ENCODE measurements at regions not wholly inside any gene's neighbourhood (a gene's known extent, or its start where the extent isn't known, plus 50 kb on each side); places are given as distances from the start of the nearest gene placed in this dataset.

DNA sequence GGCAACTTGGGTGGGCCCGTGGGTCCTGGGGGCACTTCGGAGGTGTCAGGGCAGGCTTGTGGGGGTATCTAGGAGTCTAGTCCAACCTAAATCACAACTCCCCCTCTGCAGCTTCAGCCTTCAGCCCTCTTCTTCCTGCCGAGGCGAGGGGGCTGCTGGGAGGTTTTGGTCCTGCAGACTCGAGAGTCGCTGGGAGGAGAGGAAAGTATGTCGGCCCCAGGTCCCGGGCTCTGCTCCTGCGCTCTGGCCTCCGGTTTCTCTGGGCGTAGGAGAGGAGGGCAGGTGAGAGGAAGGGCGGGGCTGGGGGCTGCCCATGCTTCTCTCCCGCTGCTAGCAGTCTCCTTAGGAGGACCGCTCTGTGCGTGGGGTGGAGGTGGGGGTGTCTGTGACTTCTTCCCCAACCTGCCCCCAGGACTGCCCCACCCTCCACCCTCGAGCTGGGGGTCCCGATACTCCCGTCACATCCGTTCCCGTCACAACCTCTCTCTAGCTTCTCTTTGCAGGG is 139.8 kb upstream of the COL5A1 start:
- no peak for DNase-seq (ENCODE audit: low spot score)
- H3K36me3 Mint-ChIP-seq (ENCODE audit: low read depth, unreplicated experiment) = no peaks in the 10 kb centered on the region
- TF ChIP-seq, protein P1, sequence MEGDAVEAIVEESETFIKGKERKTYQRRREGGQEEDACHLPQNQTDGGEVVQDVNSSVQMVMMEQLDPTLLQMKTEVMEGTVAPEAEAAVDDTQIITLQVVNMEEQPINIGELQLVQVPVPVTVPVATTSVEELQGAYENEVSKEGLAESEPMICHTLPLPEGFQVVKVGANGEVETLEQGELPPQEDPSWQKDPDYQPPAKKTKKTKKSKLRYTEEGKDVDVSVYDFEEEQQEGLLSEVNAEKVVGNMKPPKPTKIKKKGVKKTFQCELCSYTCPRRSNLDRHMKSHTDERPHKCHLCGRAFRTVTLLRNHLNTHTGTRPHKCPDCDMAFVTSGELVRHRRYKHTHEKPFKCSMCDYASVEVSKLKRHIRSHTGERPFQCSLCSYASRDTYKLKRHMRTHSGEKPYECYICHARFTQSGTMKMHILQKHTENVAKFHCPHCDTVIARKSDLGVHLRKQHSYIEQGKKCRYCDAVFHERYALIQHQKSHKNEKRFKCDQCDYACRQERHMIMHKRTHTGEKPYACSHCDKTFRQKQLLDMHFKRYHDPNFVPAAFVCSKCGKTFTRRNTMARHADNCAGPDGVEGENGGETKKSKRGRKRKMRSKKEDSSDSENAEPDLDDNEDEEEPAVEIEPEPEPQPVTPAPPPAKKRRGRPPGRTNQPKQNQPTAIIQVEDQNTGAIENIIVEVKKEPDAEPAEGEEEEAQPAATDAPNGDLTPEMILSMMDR (IDR thresholded peaks at IDR 0.05; ENCODE audit: unreplicated experiment) = no peak
- H3K9me3 Mint-ChIP-seq (ENCODE audit: unreplicated experiment) = no peaks in the 10 kb centered on the region
- H3K4me3 Mint-ChIP-seq (ENCODE audit: unreplicated experiment) = no peak overlapping the region
- no peaks in the 10 kb centered on the region for H3K4me1 Mint-ChIP-seq (ENCODE audit: unreplicated experiment)
- no peak overlapping the region for H3K27ac Mint-ChIP-seq (ENCODE audit: unreplicated experiment)
- H3K27me3 Mint-ChIP-seq (ENCODE audit: unreplicated experiment) = peaks cover 1% of the 10 kb centered on the region

DNA sequence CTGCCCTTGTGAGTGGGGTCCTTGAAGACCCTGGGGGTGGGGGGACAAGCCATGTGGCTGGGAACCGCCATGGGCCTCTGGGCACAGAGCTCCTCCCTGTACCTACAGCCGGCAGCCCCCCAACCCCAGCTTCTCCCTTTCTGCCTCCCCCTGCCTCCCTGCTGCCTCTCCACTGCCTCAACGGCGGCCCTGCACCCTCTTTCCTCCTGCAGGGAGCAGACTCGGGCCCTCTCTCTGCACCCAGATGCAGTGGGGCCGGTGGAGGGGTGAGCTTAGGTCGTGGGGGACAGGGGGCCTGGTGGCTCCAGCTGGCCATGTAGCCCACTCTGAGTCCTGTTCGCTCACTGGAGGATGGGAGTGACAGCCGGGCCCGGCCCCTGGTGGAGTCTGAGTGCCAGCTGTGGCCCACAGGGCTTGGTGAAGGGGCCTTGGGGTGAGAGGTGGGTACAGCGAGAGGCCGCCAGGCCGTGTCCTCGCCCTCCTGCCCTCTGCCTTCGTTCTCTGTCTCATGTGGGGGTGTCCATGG is 139.3 kb upstream of the COL5A1 start:
- no peak for DNase-seq (ENCODE audit: low spot score)
- Mint-ChIP-seq H3K4me1 (ENCODE audit: unreplicated experiment) (no peaks in the 10 kb centered on the region), H3K27ac (ENCODE audit: unreplicated experiment) (no peak overlapping the region), H3K4me3 (ENCODE audit: unreplicated experiment) (no peak overlapping the region), H3K27me3 (ENCODE audit: unreplicated experiment) (peaks cover 1% of the 10 kb centered on the region), H3K9me3 (ENCODE audit: unreplicated experiment) (no peaks in the 10 kb centered on the region), H3K36me3 (ENCODE audit: low read depth, unreplicated experiment) (no peaks in the 10 kb centered on the region)
- TF ChIP-seq, protein P1 (IDR thresholded peaks at IDR 0.05; ENCODE audit: unreplicated experiment) = no peak

DNA sequence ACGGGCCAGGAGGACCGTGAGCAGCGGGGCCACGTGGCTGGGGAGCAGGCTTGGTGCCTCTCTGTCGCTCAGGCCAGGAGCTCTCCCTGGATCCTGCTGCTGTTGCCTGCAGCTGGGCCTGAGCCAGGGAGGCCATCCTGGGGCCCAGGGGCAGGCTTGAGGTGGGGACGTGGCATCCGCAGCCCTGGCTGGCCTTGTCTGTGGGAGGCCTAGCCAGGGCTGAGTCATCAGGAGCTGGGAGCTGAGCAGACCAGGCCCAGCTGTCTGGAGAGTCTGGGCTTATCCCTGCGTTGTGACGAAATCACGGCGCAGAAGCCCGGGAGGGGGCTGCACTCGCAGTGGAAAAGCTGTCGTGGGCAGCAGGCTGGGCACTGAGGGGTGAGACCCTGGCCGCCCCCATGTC is 138.8 kb upstream of the COL5A1 start:
- Mint-ChIP-seq H3K9me3 (ENCODE audit: unreplicated experiment) (no peaks in the 10 kb centered on the region), H3K27me3 (ENCODE audit: unreplicated experiment) (peaks cover 1% of the 10 kb centered on the region), H3K36me3 (ENCODE audit: low read depth, unreplicated experiment) (no peaks in the 10 kb centered on the region), H3K4me3 (ENCODE audit: unreplicated experiment) (no peak overlapping the region), H3K27ac (ENCODE audit: unreplicated experiment) (no peak overlapping the region), H3K4me1 (ENCODE audit: unreplicated experiment) (no peaks in the 10 kb centered on the region)
- no peak for DNase-seq (ENCODE audit: low spot score)
- TF ChIP-seq, protein P1 (IDR thresholded peaks at IDR 0.05; ENCODE audit: unreplicated experiment) = no peak

DNA sequence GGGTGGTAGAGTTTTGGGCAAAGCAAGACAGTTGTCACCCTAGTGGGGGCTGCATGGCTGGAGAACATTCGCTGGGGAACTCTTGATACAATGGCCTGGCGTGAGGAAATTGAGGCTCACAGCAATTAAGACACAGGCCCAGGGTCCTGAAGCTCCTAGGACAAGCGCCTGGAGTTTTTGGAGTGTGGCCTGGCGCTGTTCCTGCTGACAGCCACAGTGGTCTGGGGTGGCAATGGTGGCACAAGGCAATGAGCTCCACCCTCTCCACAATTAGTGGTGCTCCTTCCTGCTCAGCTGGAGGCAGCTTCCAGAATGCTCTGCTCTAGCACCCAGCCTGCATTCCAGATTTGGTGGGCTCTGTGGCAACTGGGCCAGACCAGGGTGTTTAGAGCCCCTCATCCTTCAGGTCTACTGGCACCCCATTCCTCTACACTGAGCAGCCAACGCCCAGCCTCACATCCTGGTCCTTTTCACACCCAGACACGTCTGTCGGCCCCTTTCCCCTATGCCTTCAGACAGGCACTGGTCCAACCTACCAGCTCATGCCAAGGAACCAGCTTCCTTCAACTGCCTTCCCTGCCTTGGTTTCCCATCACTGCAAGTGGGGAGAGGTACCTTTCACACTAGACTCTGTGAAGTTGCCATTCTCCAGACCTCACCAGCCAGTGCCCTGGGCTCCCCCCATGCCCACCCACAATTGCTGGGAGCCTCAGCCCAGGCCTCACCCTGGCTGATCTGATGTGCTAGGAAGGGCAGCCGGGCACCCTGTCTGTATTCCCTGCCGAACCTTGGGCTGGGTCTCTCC is 138.1 kb upstream of the COL5A1 start:
- TF ChIP-seq, protein P1 (IDR thresholded peaks at IDR 0.05; ENCODE audit: unreplicated experiment) = no peak
- no peaks in the 10 kb centered on the region for H3K36me3 Mint-ChIP-seq (ENCODE audit: low read depth, unreplicated experiment)
- H3K4me3 Mint-ChIP-seq (ENCODE audit: unreplicated experiment) = no peak overlapping the region
- H3K4me1 Mint-ChIP-seq (ENCODE audit: unreplicated experiment) = no peaks in the 10 kb centered on the region
- H3K27me3 Mint-ChIP-seq (ENCODE audit: unreplicated experiment) = peaks cover 1% of the 10 kb centered on the region
- no peaks in the 10 kb centered on the region for H3K9me3 Mint-ChIP-seq (ENCODE audit: unreplicated experiment)
- no peak overlapping the region for H3K27ac Mint-ChIP-seq (ENCODE audit: unreplicated experiment)
- no peak for DNase-seq (ENCODE audit: low spot score)

DNA sequence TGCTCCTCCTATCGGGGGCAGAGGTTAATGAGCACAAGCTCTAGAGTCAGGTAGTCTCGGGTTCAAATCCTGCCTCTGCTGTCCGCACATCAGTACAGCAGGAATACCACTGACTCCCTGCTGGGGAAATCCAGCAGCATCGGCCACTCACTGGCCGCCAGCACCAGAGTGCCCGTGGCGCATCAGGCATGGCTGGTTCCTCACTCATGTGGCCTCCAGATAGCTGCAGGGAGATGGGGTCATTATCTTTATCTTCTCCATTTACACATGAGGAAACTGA is 137.6 kb upstream of the COL5A1 start:
- TF ChIP-seq, protein P1 (IDR thresholded peaks at IDR 0.05; ENCODE audit: unreplicated experiment) = no peak
- H3K4me3 Mint-ChIP-seq (ENCODE audit: unreplicated experiment) = no peak overlapping the region
- no peaks in the 10 kb centered on the region for H3K36me3 Mint-ChIP-seq (ENCODE audit: low read depth, unreplicated experiment)
- H3K27ac Mint-ChIP-seq (ENCODE audit: unreplicated experiment) = no peak overlapping the region
- DNase-seq (ENCODE audit: low spot score) = no peak
- H3K27me3 Mint-ChIP-seq (ENCODE audit: unreplicated experiment) = peaks cover 1% of the 10 kb centered on the region
- H3K4me1 Mint-ChIP-seq (ENCODE audit: unreplicated experiment) = no peaks in the 10 kb centered on the region
- H3K9me3 Mint-ChIP-seq (ENCODE audit: unreplicated experiment) = no peaks in the 10 kb centered on the region
